H1 (cell line): ENCODE measurements at regions not wholly inside any gene's neighbourhood (a gene's known extent, or its start where the extent isn't known, plus 50 kb on each side); places are given as distances from the start of the nearest gene placed in this dataset.

Source experiments
- BRCA1 ChIP-seq: IDR thresholded peaks from 2 replicates; pipeline ENCODE4 v1.6.1; 2012; ENCODE audit warnings: low read depth, low read length, improper control_type of control experiment
- CHD2 ChIP-seq: IDR thresholded peaks from 2 replicates; pipeline ENCODE4 v1.6.1; 2012; ENCODE audit warnings: low read length, improper control_type of control experiment
- CREB1 ChIP-seq: IDR thresholded peaks from 2 replicates; pipeline ENCODE4 v1.6.1; 2012; ENCODE audit warnings: inconsistent platforms
- CTCF ChIP-seq, 3 experiments: IDR thresholded peaks; 1 replicate in 2 of 3; 2 replicates in 1 of 3; pipeline versions ENCODE4 v1.5.1 to v1.6.1; 2011; ENCODE audit warnings: low read length in 3 of 3, mild to moderate bottlenecking in 3 of 3, inconsistent platforms in 2 of 3, low read depth in 1 of 3, moderate library complexity in 1 of 3; ENCODE audit not compliant: insufficient read depth in 1 of 3; ENCODE audit errors: control extremely low read depth in 1 of 3
- E2F6 ChIP-seq: IDR thresholded peaks from 2 replicates; pipeline ENCODE4 v1.6.1; 2012; ENCODE audit warnings: inconsistent platforms
- EP300 ChIP-seq, 2 experiments: IDR thresholded peaks; 1 replicate in 1 of 2; 2 replicates in 1 of 2; pipeline ENCODE4 v1.6.1; 2011 to 2012; ENCODE audit warnings: low read depth in 2 of 2, low read length in 2 of 2, mild to moderate bottlenecking in 2 of 2, borderline replicate concordance in 1 of 2, inconsistent platforms in 1 of 2, moderate library complexity in 1 of 2
- EZH2 ChIP-seq: fragments of 200-600 bp; sonication (generic); IDR thresholded peaks from 2 replicates; pipeline ENCODE4 v1.7.1; 2012; ENCODE audit warnings: low read depth, mild to moderate bottlenecking, moderate library complexity, low read length, inconsistent platforms; ENCODE audit not compliant: severe bottlenecking
- GTF2F1 ChIP-seq: IDR thresholded peaks from 2 replicates; pipeline ENCODE4 v1.6.1; 2012; ENCODE audit warnings: low read depth, low read length, improper control_type of control experiment, borderline replicate concordance
- JUND ChIP-seq: IDR thresholded peaks from 2 replicates; pipeline ENCODE4 v1.6.1; 2011; ENCODE audit warnings: mild to moderate bottlenecking, improper control_type of control experiment, low read length
- NANOG ChIP-seq: IDR thresholded peaks from 2 replicates; pipeline ENCODE4 v1.6.1; 2011; ENCODE audit warnings: low read length, low read depth, mild to moderate bottlenecking, inconsistent platforms; ENCODE audit not compliant: insufficient read depth, poor library complexity, severe bottlenecking
- POLR2A ChIP-seq, 2 experiments: IDR thresholded peaks; 1 replicate in 1 of 2; 2 replicates in 1 of 2; pipeline ENCODE4 v1.6.1; 2011; ENCODE audit warnings: low read depth in 2 of 2, low read length in 2 of 2, mild to moderate bottlenecking in 2 of 2; ENCODE audit errors: control extremely low read depth in 1 of 2
- RAD21 ChIP-seq, 2 experiments: IDR thresholded peaks in 1 of 2; conservative IDR thresholded peaks in 1 of 2; 2 replicates each; pipeline ENCODE4 v1.6.1; 2011; ENCODE audit warnings: low read depth in 2 of 2, low read length in 2 of 2, improper control_type of control experiment in 1 of 2, inconsistent platforms in 1 of 2, mild to moderate bottlenecking in 1 of 2, moderate library complexity in 1 of 2
- TBP ChIP-seq: IDR thresholded peaks from 2 replicates; pipeline ENCODE4 v1.6.1; 2011; ENCODE audit warnings: low read depth, low read length, improper control_type of control experiment

- TF ChIP-seq CREB1 (no peak), E2F6 (no peak), NANOG (no peak), RAD21 (IDR thresholded peaks at IDR 0.05 in 1 of 2, conservative IDR thresholded peaks at IDR 0.05 in 1 of 2; ENCODE audit: low read depth in 2 of 2, low read length in 2 of 2) (no peak), CTCF (IDR thresholded peaks at IDR 0.05; ENCODE audit: control extremely low read depth in 1 of 3, insufficient read depth in 1 of 3, low read depth in 1 of 3, low read length in 3 of 3) (no peak), EZH2 (no peak), EP300 (IDR thresholded peaks at IDR 0.05; ENCODE audit: borderline replicate concordance in 1 of 2, low read depth in 2 of 2, low read length in 2 of 2) (no peak), GTF2F1 (no peak), JUND (no peak), CHD2 (no peak), TBP (no peak), BRCA1 (no peak), POLR2A (IDR thresholded peaks at IDR 0.05; ENCODE audit: control extremely low read depth in 1 of 2, low read depth in 2 of 2, low read length in 2 of 2) (no peak)
These were observed 1403.8 kb upstream of the GOT2 start for GRCh38 chr16:60137891-60138290.
